HG02981 (cell line): ENCODE measurements at regions not wholly inside any gene's neighbourhood (a gene's known extent, or its start where the extent isn't known, plus 50 kb on each side); places are given as distances from the start of the nearest gene placed in this dataset.
"Not testable (repeated sequence)": the region's sequence is repeated elsewhere in the genome, so short reads cannot be mapped to it uniquely, and the experiment has no call there.

Experiments
- ATAC-seq: cut with Tn5 transposase; IDR thresholded peaks from one replicate; pipeline ENCODE4 v1.9.1; 2021; ENCODE audit warnings: mild to moderate bottlenecking, moderate library complexity; ENCODE audit not compliant: unreplicated experiment

- ATAC-seq = no peak
Measured at GRCh38 chr3:161689584-161690298, 193.1 kb downstream of the OTOL1 start.

DNA sequence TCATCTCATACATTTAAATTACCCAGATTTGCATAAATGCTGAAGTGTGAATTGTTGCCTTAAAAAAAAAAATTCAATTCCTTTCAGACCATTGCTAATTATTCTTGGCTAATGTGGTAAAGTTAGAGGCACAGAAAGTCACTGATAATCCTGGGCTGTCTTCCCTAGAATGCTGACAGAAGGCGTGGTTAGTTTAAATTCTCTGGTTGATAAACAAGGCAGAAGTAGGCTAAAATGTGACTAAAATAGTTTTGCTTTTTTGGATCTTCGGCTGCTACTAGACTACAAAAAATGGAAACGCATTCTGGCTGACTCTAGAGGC lies 193.7 kb downstream of the OTOL1 start:
- ATAC-seq = no peak

DNA sequence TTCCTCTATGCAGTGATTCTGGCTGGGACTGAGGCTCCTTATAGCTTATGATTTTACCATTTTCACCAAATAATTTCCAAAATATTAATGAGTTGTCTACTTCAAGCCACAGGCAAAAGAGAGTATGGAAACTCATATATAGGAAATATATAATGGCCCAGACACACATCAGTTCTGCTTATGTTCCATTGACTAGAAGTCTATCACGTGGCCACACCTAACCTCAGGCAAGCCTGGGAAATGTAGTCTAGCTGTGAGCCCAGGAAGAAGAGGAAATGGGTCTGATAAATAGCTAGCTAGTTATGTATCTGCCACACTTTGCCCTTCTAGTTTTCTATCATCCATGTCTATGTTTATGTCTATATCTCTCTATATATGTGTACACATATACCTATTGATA lies 195.1 kb downstream of the OTOL1 start:
- ATAC-seq = no peak

GRCh38 chr3:161694682-161695564 lies 198.3 kb downstream of the OTOL1 start:
- ATAC-seq = peak; percentile 81

- ATAC-seq = no peak
Measured at GRCh38 chr3:161695811-161696210, 199.2 kb downstream of the OTOL1 start.

GRCh38 chr3:161700998-161701397 lies 204.4 kb downstream of the OTOL1 start:
- ATAC-seq = peak; percentile 84

DNA sequence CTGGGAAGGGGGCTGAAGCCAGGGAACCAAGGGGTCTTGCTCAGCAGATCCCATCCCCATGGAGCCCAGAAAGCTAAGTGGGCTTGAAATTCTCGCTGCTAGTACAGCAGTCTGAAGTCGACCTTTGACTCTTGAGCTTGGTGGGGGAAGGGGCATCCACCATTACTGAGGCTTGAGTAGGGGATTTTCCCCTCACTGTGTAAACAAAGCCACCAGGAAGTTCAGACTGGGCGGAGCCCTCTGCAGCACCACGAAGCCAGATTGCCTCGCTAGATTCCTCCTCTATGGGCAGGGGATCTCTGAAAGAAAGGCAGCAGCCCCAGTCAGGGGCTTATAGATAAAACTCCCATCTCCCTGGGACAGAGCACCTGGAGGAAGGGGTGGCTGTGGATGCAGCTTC lies 210.6 kb downstream of the OTOL1 start:
- ATAC-seq = not testable (repeated sequence)

DNA sequence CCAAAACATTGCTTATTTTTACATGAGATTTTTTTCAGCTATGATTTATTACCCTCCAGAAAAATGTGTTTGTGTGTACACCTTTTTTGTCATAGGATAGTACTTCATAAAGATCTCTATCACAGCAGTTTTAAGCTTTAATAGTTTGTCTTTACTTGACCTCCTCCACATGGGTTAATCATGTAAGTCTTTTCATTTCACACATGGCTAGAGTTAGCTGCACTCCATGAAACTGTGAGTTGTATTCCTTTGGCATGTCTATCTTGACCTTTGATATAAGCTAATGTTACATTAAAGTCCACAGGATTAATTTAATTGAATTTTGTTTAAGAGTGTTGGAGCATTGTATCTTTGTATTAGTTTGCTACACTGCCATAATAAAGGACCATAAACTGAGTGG lies 217.1 kb downstream of the OTOL1 start:
- ATAC-seq = no peak

DNA sequence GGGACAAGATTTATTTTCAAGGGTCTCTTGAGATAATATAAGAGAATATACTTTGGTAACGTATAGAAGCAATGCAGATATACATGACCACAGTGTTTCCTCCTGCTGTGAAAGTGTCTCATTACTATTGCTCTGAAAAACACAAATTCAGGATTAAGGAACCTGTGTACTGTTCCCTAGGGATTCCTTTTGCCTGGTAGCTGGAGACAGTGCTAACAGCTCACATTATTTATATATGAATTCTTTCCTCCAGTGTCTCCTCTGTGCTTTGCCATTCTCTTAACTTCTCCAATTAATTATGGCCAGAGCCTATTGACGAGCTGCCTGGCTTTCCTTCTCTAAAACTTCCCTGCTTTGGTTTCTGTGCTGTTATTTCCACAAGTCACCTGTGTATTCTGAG lies 235.4 kb downstream of the OTOL1 start:
- ATAC-seq = no peak

DNA sequence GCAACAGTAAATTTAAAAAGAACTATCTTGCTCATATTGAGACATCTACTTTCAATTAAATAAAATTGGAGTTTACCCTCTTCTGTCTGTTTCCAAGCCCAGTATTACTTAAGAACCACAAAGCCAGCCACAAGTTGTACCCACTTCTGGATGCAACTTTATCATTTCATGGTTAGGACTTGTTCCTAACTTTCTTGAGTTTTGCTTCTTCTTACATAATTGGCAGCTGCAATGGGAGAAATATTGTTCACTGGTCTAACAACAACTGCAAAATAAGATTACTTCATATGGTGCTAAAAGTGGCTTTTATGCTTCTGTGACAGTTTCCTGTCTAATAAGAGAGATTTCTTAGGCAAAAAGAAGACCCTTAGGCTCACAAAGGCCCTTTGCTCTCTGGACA lies 240.6 kb downstream of the OTOL1 start:
- no peak for ATAC-seq

GRCh38 chr3:161740421-161740820 lies 243.8 kb downstream of the OTOL1 start:
- ATAC-seq = no peak

DNA sequence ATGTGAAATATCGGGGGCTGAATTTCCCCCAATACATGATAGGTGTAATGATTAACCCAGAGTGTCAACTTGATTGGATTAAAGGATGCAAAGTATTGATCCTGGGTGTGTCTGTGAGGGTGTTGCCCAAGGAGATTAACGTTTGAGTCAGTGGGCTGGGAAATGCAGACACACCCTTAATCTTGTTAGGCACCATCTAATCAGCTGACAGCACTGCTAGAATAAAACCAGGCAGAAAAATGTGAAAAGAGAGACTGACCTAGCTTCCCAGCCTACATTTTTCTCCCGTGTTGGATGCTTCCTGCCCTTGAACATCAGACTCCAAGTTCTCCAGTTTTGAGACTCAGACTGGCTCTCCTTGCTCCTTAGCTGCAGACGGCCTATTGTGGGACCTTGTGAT lies 247.8 kb downstream of the OTOL1 start:
- no peak for ATAC-seq

DNA sequence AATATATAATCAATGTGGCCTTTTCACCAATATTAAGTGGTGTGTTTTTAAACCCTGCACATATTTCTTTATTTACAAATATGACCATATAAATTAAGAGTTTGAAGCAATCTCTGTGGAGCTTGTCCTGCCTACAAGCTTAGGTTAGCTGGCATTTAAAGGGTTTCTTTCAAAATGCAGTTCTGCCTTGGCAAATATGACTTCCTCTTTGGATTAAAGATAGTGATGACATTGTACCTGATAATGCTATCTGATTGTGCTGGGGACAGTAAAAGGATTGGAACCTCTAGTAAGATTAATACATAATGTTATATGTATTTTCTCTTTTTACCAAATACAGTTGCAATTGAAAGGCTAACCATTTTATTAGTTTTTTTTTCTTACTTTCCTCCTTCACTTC lies 249.1 kb downstream of the OTOL1 start:
- no peak for ATAC-seq

- ATAC-seq = no peak
Measured at GRCh38 chr3:161748049-161748448, 251.4 kb downstream of the OTOL1 start.

DNA sequence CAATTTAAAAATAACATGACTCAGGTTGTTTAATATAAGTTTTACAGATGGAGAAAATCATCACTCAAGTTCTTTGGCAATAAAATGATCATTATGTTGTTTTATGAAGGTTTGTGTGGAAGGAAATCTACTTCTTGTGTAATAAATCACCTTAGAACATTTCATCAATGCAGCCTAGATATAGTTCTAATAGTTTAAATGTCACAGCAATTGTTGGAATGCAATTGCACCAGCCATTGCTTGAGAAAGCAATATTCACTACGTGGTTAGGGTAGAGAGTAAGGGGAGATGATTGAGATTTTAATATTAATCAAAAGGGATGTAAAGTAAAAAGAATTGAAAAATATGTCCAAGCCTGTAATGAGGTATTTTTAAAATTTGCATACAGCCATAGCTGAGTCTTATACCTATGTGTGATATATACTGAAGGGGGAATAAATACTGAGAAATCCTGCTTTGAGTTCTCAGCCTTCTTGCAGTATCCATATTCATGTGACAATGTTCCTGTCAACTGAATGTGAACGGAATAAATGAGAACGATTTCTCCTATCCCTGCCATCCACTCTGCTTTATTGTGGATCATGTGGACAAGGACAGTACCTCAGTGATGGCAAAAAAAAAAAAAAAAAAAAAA lies 257.9 kb downstream of the OTOL1 start:
- no peak for ATAC-seq

- no peak for ATAC-seq
Measured at GRCh38 chr3:161759444-161759843, 262.8 kb downstream of the OTOL1 start.

- no peak for ATAC-seq
Measured at GRCh38 chr3:161766331-161766730, 269.7 kb downstream of the OTOL1 start.

GRCh38 chr3:161770484-161771386 lies 274.1 kb downstream of the OTOL1 start:
- peak; percentile 86 for ATAC-seq

- ATAC-seq = no peak
Measured at GRCh38 chr3:161781381-161781780, 284.8 kb downstream of the OTOL1 start.

DNA sequence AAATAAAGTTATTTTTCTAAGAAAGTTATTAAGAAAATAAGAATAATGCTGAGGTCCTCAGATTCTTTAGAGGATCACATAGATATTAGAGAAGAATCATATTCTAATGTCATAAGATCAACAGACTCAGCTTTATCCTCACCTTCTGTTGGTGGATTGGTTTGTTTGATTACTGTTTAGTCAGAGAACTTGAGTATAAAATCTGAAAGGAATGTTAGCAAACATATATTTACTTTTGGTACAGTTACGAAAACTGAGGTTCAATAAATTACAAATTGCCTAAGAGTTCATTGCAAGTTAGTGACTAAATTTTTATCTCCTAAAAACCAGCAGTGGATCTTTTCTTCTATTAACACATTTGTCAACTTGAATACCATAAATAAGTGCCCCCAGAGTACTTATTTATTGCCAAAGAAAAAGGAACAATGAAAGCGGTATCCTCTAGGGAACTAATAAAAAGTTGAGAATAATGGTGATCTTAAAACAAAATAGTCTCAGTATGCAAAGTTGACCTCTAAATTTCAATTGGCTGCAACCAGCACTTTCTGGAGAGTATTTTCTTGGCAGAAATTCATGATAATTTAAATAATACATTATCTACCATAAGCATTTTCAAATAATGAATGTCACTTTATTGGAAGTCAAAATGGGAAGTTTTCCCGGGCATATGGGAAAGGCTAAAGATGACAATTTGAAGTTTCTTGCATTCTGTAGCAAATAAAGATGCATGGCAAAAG lies 296.8 kb downstream of the OTOL1 start:
- ATAC-seq = no peak
